Osteoblast (primary cell): ENCODE measurements at regions not wholly inside any gene's neighbourhood (a gene's known extent, or its start where the extent isn't known, plus 50 kb on each side); places are given as distances from the start of the nearest gene placed in this dataset.
A peak's percentile ranks its signal among the peaks of the same experiment; 100 is the strongest.

Source experiments
- DNase-seq: peaks from one replicate; pipeline ENCODE4 v3.0.0; 2011; ENCODE audit warnings: low spot score, mixed read lengths; ENCODE audit not compliant: insufficient read length; ENCODE audit errors: missing footprints
- H2AFZ ChIP-seq: 2 replicates; pipeline ENCODE4 v1.6.0; 2011; ENCODE audit warnings: mild to moderate bottlenecking, low read length
- H3K27ac ChIP-seq: 2 replicates; pipeline ENCODE4 v1.5.1; 2011; ENCODE audit warnings: mild to moderate bottlenecking, low read depth, low read length, moderate library complexity
- H3K27me3 ChIP-seq: 2 replicates; pipeline ENCODE4 v1.6.0; 2012; ENCODE audit warnings: mild to moderate bottlenecking, control low read depth, inconsistent platforms, low read length, moderate library complexity; ENCODE audit not compliant: insufficient read depth
- H3K36me3 ChIP-seq: 2 replicates; pipeline ENCODE4 v1.5.1; 2011; ENCODE audit warnings: mild to moderate bottlenecking, low read length, control low read depth, moderate library complexity; ENCODE audit not compliant: insufficient read depth
- H3K4me1 ChIP-seq: 2 replicates; pipeline ENCODE4 v1.5.1; 2011; ENCODE audit warnings: mild to moderate bottlenecking, low read length, control low read depth, moderate library complexity; ENCODE audit not compliant: insufficient read depth
- H3K4me2 ChIP-seq: 2 replicates; pipeline ENCODE4 v1.6.0; 2011; ENCODE audit warnings: mild to moderate bottlenecking, low read length; ENCODE audit not compliant: insufficient read depth
- H3K4me3 ChIP-seq: fragments of 200-600 bp; sonication (generic); 3 replicates; pipeline ENCODE4 v1.5.1; 2012; ENCODE audit warnings: mild to moderate bottlenecking, low read length, inconsistent platforms; ENCODE audit not compliant: insufficient read depth
- H3K79me2 ChIP-seq: 2 replicates; pipeline ENCODE4 v1.6.0; 2012; ENCODE audit warnings: mild to moderate bottlenecking, low read length, control low read depth, inconsistent platforms; ENCODE audit not compliant: insufficient read depth
- H3K9me3 ChIP-seq: 2 replicates; pipeline ENCODE4 v1.5.1; 2011; ENCODE audit warnings: low read depth, low read length, control low read depth
- H4K20me1 ChIP-seq: 2 replicates; pipeline ENCODE4 v1.6.0; 2012; ENCODE audit warnings: mild to moderate bottlenecking, low read length, control low read depth; ENCODE audit not compliant: insufficient read depth
- CTCF ChIP-seq: IDR thresholded peaks from 2 replicates; pipeline ENCODE4 v1.5.1; 2011; ENCODE audit warnings: mild to moderate bottlenecking, low read depth, low read length, moderate library complexity; ENCODE audit errors: extremely low read depth

GRCh38 chr22:27309697-27310096 lies 491.9 kb downstream of the MN1 start:
- Histone ChIP-seq H3K27me3 (peaks cover 2% of the 10 kb centered on the region), H2AFZ (no peak overlapping the region), H3K9me3 (no peaks in the 10 kb centered on the region), H3K79me2 (no peaks in the 10 kb centered on the region), H3K4me2 (no peak overlapping the region), H3K36me3 (no peaks in the 10 kb centered on the region), H3K4me1 (peaks cover 14% of the 10 kb centered on the region), H3K27ac (no peak overlapping the region), H4K20me1 (no peaks in the 10 kb centered on the region), H3K4me3 (no peak overlapping the region)
- no peak for TF ChIP-seq CTCF
- no peak for DNase-seq

DNA sequence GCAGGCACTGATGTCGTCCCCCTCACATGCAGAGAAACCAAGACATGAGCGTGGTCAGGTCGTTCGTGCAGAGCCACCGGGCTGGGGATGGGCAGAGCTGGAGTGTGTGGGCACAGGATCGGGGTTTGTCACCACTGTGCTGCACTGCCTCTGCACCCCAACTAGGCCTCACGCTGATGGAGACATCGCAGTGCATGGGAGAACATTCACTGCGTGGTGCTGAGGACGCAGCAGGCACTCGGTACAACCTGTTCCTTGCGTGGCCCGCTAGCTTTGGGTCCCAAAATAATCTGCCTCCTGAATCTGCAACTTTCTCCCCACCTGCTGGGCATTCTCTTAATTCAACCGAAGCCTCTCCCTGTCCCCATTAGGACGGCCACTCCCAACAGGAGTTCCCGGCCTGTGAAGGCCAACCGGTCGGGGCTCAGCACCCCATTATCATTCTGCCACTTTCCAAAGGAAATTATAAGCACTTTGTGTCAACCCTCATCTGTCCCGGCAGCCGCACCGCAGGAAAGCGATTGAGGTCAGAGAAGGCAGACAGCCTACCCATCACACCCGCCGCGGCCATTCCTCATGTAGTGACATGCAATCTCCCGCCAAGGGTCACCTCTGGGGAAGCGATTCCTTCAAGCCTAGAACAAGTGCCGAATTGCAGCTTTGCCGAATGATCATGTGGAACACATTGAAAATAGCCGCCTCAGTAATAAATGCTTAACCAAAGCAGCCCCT lies 490.4 kb downstream of the MN1 start:
- TF ChIP-seq CTCF = no peak
- no peaks in the 10 kb centered on the region for H3K79me2 ChIP-seq
- H3K27ac ChIP-seq = no peak overlapping the region
- no peaks in the 10 kb centered on the region for H3K9me3 ChIP-seq
- peaks cover 14% of the 10 kb centered on the region for H3K4me1 ChIP-seq
- no peak overlapping the region for H3K4me3 ChIP-seq
- DNase-seq = no peak
- H3K27me3 ChIP-seq = peaks cover 2% of the 10 kb centered on the region
- H2AFZ ChIP-seq = no peak overlapping the region
- H4K20me1 ChIP-seq = no peaks in the 10 kb centered on the region
- H3K36me3 ChIP-seq = no peaks in the 10 kb centered on the region
- H3K4me2 ChIP-seq = no peak overlapping the region

DNA sequence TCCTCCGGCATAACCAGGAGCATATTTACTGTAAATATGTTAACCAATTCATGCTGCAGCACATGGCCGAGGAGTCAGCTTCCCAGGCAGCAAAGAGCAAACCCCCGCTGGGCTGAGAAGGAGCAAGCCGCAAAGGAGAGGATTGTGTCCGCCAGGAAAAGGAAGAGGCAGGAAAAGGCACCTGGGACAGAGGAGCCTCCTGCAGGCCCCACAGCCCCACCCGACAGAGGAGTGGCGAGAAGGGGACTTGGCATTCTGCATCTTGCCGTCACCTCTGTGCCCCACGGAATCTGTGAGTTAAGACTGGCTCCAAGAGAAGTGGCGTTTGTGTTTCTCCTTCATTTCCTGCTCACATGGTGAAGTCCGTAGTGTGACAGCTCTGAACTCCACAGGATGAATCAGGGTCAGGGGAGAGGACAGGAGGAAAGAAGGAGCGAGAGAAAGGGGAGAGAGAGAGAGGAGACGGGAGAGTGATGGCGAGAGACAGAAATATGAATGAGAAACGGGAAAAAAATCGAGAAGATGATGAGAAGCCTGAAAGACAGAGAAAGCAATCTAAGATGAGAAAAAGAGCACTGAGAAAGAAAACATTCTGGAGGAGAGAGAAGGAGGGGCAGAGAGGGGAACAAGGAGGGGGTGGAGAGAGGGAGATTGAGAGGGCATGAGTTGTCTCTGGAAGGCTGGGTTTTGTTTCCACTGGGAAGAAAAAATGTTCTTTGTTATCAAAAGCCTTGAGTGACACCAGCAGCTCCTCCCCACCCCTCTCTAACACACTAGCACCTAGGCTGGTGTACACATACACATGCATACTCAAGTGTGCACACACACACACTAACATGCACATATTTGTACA lies 489.6 kb downstream of the MN1 start:
- H3K79me2 ChIP-seq = no peaks in the 10 kb centered on the region
- H3K36me3 ChIP-seq = no peaks in the 10 kb centered on the region
- H3K4me2 ChIP-seq = peak overlapping the region; percentile 33
- H3K27me3 ChIP-seq = peaks cover 2% of the 10 kb centered on the region
- peak; percentile 83 for DNase-seq
- no peaks in the 10 kb centered on the region for H3K9me3 ChIP-seq
- TF ChIP-seq CTCF = no peak
- H3K4me1 ChIP-seq = peaks cover 14% of the 10 kb centered on the region
- no peak overlapping the region for H3K27ac ChIP-seq
- no peaks in the 10 kb centered on the region for H4K20me1 ChIP-seq
- no peak overlapping the region for H3K4me3 ChIP-seq
- peak overlapping the region; percentile 38 for H2AFZ ChIP-seq

DNA sequence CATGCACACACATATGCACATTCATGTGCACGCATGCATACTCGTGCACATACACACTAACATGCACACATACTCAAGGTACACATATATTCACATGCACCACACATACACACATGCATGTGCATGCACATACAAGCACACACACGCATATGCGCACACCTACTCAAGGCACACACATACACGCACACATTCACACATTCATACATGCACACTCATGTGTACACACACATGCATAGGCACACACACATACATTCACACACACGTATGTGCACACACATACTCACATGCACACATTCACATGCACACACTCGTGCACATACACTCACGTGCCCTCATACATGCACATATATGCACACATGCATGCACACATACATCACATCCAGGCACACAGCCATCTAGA lies 489.0 kb downstream of the MN1 start:
- no peaks in the 10 kb centered on the region for H3K36me3 ChIP-seq
- no peak overlapping the region for H3K27ac ChIP-seq
- H3K4me2 ChIP-seq = peak overlapping the region; percentile 33
- no peak overlapping the region for H3K4me3 ChIP-seq
- H2AFZ ChIP-seq = no peak overlapping the region
- no peaks in the 10 kb centered on the region for H3K79me2 ChIP-seq
- H3K27me3 ChIP-seq = peaks cover 2% of the 10 kb centered on the region
- no peaks in the 10 kb centered on the region for H4K20me1 ChIP-seq
- no peaks in the 10 kb centered on the region for H3K9me3 ChIP-seq
- TF ChIP-seq CTCF = no peak
- H3K4me1 ChIP-seq = peaks cover 14% of the 10 kb centered on the region
- no peak for DNase-seq
